NCI-H2171 treated with DMSO at 0.1 percent for 48 hours (cell line): ENCODE measurements at regions not wholly inside any gene's neighbourhood (a gene's known extent, or its start where the extent isn't known, plus 50 kb on each side); places are given as distances from the start of the nearest gene placed in this dataset.

Experiments used
- DNase-seq: peaks from one replicate; lab custom pipeline; 2025; lab: John Stamatoyannopoulos, UW

- DNase-seq = no peak
Measured at GRCh38 chr6:139638179-139638941, 263.9 kb upstream of the CITED2 start.

- DNase-seq = no peak
Measured at GRCh38 chr6:139637766-139638165, 263.3 kb upstream of the CITED2 start.

- DNase-seq = no peak
Measured at GRCh38 chr6:139636391-139636790, 261.9 kb upstream of the CITED2 start.

GRCh38 chr6:139635401-139636130, 261.1 kb upstream of the CITED2 start:
- DNase-seq = no peak

- DNase-seq = no peak
Measured at GRCh38 chr6:139632840-139633239, 258.4 kb upstream of the CITED2 start.

- no peak for DNase-seq
Measured at GRCh38 chr6:139628270-139628669, 253.8 kb upstream of the CITED2 start.

- no peak for DNase-seq
Measured at GRCh38 chr6:139627091-139627490, 252.6 kb upstream of the CITED2 start.

- DNase-seq = no peak
Measured at GRCh38 chr6:139625998-139626975, 251.8 kb upstream of the CITED2 start.

- no peak for DNase-seq
Measured at GRCh38 chr6:139625081-139625939, 250.9 kb upstream of the CITED2 start.

GRCh38 chr6:139623372-139623771, 248.9 kb upstream of the CITED2 start:
- no peak for DNase-seq

- DNase-seq = no peak
Measured at GRCh38 chr6:139613496-139613895, 239.0 kb upstream of the CITED2 start.

GRCh38 chr6:139612135-139612465, 237.7 kb upstream of the CITED2 start:
- no peak for DNase-seq

GRCh38 chr6:139611327-139612134, 237.1 kb upstream of the CITED2 start:
- no peak for DNase-seq

- no peak for DNase-seq
Measured at GRCh38 chr6:139608466-139609261, 234.2 kb upstream of the CITED2 start.

GRCh38 chr6:139605350-139605749, 230.9 kb upstream of the CITED2 start:
- DNase-seq = no peak

GRCh38 chr6:139603581-139603980, 229.1 kb upstream of the CITED2 start:
- no peak for DNase-seq

- DNase-seq = no peak
Measured at GRCh38 chr6:139602577-139602976, 228.1 kb upstream of the CITED2 start.

GRCh38 chr6:139600919-139601475, 226.5 kb upstream of the CITED2 start:
- no peak for DNase-seq

GRCh38 chr6:139600343-139600742, 225.9 kb upstream of the CITED2 start:
- no peak for DNase-seq
